ENCODE measurements at regions not wholly inside any gene's neighbourhood (a gene's known extent, or its start where the extent isn't known, plus 50 kb on each side); places are given as distances from the start of the nearest gene placed in this dataset.

GRCh38 chr10:84842593-84842992, 514.2 kb downstream of the CCSER2 start:
- DNase-seq, result no peak
- intact Hi-C loops (cut with DNase I), result no loop called here
- Histone ChIP-seq H3K9me3 (no peaks in the 10 kb centered on the region), H3K36me3 (no peaks in the 10 kb centered on the region), H3K4me3 (no peak overlapping the region), H3K27me3 (no peaks in the 10 kb centered on the region), H3K4me1 (no peaks in the 10 kb centered on the region), H3K27ac (no peak overlapping the region)
- TF ChIP-seq POLR2AphosphoS5 (IDR thresholded peaks at IDR 0.05) (no peak), POLR2A (IDR thresholded peaks at IDR 0.05) (no peak), CTCF (IDR thresholded peaks at IDR 0.05) (no peak), EP300 (IDR thresholded peaks at IDR 0.05) (no peak)

- no peaks in the 10 kb centered on the region for H3K27me3 ChIP-seq
- H3K4me3 ChIP-seq, result no peak overlapping the region
- 26 to 33% methylated on average over 2 of the region's 2 CpGs for WGBS, 2 donors
- no peak for DNase-seq
- H3K4me1 ChIP-seq, result no peaks in the 10 kb centered on the region
- TF ChIP-seq POLR2AphosphoS5 (IDR thresholded peaks at IDR 0.05), result no peak
- TF ChIP-seq EP300 (IDR thresholded peaks at IDR 0.05), result no peak
- TF ChIP-seq CTCF (IDR thresholded peaks at IDR 0.05), result no peak
- no peak for TF ChIP-seq POLR2A (IDR thresholded peaks at IDR 0.05)
- H3K27ac ChIP-seq, result no peak overlapping the region
- H3K36me3 ChIP-seq, result no peaks in the 10 kb centered on the region
- intact Hi-C loops (cut with DNase I), result no loop called here
- H3K9me3 ChIP-seq, result no peaks in the 10 kb centered on the region
Measured at GRCh38 chr10:84844461-84844860, 516.1 kb downstream of the CCSER2 start.

GRCh38 chr10:84845628-84846261, 517.4 kb downstream of the CCSER2 start:
- H3K27ac ChIP-seq, result no peak overlapping the region
- H3K4me3 ChIP-seq, result no peak overlapping the region
- whole genome bisulfite sequencing, 2 donors, result 91% methylated on average over 2 of the region's 2 CpGs
- no peaks in the 10 kb centered on the region for H3K4me1 ChIP-seq
- TF ChIP-seq EP300 (IDR thresholded peaks at IDR 0.05) (no peak), POLR2A (IDR thresholded peaks at IDR 0.05) (no peak), CTCF (IDR thresholded peaks at IDR 0.05) (no peak)
- H3K36me3 ChIP-seq, result no peaks in the 10 kb centered on the region
- intact Hi-C loops (cut with DNase I), result no loop called here
- H3K27me3 ChIP-seq, result no peaks in the 10 kb centered on the region
- no peaks in the 10 kb centered on the region for H3K9me3 ChIP-seq
- DNase-seq, result no peak

GRCh38 chr10:84846658-84847316, 518.4 kb downstream of the CCSER2 start:
- 78 to 89% methylated on average over 4 of the region's 4 CpGs for WGBS, 2 donors
- H3K4me3 ChIP-seq, result no peak overlapping the region
- intact Hi-C loops (cut with DNase I), result no loop called here

More at GRCh38 chr10:84846658-84847316, 518.4 kb downstream of the CCSER2 start:
- TF ChIP-seq POLR2AphosphoS5 (IDR thresholded peaks at IDR 0.05), result no peak
- TF ChIP-seq CTCF (IDR thresholded peaks at IDR 0.05), result no peak
- TF ChIP-seq EP300 (IDR thresholded peaks at IDR 0.05), result no peak
- no peak for TF ChIP-seq POLR2A (IDR thresholded peaks at IDR 0.05)
- H3K27ac ChIP-seq, result no peak overlapping the region
- no peaks in the 10 kb centered on the region for H3K27me3 ChIP-seq
- H3K36me3 ChIP-seq, result no peaks in the 10 kb centered on the region
- no peaks in the 10 kb centered on the region for H3K9me3 ChIP-seq
- DNase-seq, result no peak
- H3K4me1 ChIP-seq, result no peaks in the 10 kb centered on the region
